SK-MEL-5 (cell line): ENCODE measurements at regions not wholly inside any gene's neighbourhood (a gene's known extent, or its start where the extent isn't known, plus 50 kb on each side); places are given as distances from the start of the nearest gene placed in this dataset.

Experiments
- DNase-seq: peaks from one replicate; pipeline ENCODE4 v3.0.0-alpha.2; 2016; ENCODE audit warnings: low read depth, low spot score
- in situ Hi-C: cut with HindIII; loops from 2 replicates; pipeline ENCODE4 v1.10.0; 2016; ENCODE audit warnings: low sequenced_read_pairs, high pct_unique_total_duplicates, low pct_unique_long_range_greater_than_20kb

DNA sequence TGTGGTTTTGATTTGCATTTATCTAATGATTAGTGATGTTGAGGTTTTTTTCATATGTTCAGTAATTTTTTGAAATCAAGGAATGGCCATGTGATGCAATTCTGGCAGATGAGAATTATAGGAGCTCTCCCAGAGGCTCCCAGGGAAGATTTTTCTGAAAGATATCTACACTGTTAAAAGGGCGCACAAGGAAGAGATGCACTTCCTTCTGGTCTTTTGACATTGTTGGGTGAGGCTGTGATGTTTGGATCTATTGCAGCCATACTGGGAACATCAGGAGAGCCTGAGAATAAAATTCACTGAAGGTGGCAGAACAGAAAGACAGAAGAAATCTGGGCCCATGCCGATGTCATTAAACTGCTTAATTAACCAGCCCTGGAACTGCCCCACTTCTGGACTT lies 108.5 kb downstream of the DDX1 start:
- in situ Hi-C loops: no loop called here
- DNase-seq: no peak

DNA sequence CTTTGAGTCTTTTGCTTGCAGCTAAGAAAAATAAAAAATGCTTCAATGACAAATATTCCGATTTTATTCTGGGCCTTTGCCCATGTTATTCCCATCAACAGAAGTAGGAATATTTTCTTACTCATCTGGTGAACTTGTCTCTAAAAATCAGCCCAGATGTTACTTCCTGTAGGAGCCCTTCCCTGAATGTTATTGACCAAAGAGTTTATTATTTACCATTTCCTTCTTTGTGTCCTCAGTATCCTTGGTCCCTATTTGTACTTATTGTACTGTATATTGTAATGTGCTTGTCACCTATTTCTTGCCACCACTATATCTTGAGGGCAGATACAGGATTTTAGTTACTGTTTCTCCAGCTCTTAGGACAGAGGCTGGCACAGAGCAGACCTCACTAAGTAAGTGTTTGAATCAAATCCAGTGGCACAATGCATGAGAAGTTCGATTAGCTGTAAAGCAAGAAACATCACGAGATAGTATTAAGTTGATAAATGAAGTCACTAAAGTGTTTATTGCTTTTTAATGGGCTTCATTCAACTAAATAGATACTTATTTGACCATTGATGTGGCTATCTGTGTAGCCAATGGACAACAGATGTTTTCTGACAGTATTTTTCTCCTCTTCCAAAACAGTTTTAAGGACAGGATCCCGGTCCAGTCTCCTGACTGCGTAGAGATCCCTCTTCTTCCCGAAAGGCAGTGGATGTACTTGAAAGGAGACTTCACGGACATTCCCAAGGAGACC lies 109.1 kb downstream of the DDX1 start:
- DNase-seq: no peak
- in situ Hi-C loops: no loop called here

DNA sequence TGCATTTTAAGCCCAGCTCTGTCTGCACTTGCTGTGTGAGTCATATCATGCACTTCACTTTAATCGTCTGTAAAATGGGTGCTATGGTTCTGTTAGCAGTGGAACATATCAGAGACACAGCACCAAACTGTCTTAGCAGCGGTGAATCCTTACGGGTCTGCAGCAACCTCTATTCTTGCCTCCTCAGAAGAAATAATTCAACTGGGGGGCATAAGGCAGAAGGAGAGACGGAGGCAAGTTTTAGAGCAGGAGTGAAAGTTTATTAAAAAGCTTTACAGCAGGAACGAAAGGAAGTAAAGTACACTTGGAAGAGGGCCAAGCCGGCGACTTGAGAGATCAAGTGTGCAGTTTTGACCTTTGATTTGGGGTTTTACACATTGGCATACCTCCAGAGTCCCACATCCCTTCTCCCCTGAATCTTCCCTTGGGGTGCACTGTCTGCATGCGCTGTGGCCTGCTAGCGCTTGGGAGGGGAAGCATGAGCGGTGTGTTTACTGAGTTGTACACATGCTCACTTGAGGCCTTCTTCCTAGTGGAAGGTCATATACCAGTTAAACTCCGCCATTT lies 109.8 kb downstream of the DDX1 start:
- in situ Hi-C loops: no loop called here
- no peak for DNase-seq

DNA sequence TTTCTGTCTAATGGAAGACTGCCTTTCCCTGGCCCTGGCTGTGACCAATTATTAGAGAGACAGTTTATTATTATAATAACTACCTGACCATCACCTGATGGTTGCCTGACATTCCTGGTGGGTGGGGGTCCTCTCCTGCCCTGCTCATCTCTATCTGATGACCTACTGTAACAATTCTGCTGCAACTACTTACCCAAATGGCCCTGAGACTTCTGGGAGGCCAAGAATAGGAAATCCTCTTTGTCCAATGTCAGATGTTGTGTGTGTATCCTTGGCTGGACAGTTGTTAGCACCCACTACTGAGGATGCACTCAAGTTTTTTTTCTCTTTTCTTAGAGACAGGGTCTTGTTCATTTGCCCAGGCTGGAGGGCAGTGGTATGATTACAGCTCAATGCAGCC lies 110.3 kb downstream of the DDX1 start:
- no peak for DNase-seq
- in situ Hi-C loops: no loop called here

DNA sequence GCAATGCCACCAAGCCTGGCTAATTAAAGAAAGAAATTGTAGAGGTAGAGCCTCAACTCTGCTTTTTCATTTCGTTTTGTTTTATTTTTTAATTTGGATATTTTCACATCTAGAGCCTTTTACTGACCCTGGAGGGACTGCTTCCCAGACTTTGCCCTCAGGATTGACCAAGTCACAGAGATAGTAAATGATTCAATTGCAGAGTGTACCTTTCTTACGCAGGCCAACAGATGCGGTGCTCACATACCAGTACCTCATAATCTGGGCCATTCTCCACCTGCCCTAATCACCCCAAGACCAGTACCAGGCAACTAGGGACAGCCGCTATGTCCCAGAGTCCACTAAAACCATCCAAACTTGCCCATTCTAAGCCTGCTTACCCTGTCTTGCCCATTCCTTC lies 110.8 kb downstream of the DDX1 start:
- DNase-seq: no peak
- in situ Hi-C loops: no loop called here

DNA sequence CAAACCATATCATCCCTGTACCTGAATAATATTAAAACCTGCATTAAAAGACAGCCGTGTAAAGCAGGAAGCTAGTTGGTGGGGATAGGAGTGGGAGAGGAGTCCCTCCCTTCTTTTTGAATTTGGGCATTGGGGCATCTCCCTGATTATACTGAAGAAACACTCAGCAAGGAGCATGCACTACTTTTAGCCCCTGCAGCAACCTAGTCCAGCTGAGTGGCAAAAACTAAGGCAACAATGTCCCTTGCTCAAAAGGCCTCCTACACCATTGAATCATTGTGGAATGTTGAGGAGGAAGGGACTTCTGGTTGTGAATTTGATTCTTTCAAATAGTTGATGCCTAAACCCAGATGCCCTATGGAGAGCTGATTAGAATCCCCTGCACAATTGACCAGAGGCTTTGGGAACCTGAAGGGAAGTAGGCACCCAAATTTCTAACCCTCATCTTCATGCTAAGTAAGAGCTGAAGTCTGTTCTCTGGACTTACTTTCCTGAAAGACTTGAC lies 111.7 kb downstream of the DDX1 start:
- in situ Hi-C loops: no loop called here
- DNase-seq: no peak

DNA sequence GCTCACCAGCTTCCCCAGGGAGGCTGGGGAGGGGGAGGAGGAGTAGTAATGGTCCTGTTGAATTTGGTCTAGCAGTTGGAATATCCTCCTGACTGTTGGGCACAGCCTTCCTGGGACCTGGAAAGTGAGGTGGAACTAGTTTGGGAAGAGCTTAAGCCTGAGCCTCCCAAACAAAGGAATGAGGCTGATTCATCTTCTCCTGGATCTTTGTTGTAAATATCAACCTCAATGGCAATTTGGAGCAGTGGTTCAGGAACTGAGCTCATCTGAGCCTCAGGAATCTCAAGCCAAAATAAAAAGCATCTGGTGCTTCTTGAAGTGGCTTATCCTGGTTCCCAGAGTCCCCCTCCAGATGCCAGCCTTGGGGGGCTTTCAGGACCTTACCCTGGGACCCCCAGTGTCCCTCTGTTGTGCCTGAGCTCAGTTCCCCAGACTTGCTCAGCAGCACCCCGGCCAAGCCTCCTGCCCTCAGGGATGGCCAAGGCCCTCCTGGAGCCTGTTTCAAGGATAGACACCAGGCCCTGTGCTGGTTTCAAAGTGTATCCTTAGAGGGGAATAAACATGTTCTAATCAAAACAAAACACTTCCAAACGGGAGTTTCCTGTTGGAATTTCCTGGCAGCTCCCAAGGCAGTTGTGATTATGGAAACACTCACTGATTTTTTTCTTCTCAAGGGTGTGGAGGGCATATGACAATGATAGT lies 112.6 kb downstream of the DDX1 start:
- in situ Hi-C loops: no loop called here
- DNase-seq: no peak

DNA sequence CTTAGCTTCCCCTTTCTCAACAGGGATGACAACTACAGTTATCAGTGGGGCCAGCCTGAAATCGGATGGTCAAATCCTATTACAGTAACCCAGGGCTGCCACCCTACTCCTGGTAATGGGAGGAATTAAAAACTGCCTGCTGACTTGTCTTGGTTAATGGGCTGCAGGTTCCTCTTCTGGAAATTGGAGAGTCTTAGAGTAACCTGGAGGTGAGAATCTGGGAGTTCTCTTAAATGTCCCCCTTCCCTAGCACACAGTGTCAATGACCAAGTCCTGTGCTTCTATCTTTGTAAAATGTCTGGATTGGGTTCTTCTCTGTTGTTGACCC lies 113.1 kb downstream of the DDX1 start:
- in situ Hi-C loops: no loop called here
- no peak for DNase-seq

DNA sequence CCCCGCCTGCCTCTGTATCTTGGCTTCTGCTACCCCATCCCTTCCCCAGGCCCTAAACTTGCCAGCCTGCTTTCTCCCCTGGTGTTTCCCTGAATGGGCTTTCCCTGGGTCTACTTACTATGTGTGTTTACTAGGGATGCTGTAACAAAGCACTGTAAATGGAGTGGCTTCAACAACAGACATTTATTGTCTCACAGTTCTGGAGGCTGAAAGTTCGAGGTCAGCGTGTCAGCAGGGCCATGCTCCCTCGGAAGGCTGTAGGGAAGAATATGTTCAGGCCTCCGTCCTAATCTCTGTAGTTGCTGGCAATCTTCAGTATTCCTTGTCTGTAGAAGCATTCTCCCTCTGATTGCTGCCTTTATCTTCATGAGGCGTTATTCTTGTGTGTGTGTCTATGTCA lies 113.6 kb downstream of the DDX1 start:
- no peak for DNase-seq
- in situ Hi-C loops: no loop called here

DNA sequence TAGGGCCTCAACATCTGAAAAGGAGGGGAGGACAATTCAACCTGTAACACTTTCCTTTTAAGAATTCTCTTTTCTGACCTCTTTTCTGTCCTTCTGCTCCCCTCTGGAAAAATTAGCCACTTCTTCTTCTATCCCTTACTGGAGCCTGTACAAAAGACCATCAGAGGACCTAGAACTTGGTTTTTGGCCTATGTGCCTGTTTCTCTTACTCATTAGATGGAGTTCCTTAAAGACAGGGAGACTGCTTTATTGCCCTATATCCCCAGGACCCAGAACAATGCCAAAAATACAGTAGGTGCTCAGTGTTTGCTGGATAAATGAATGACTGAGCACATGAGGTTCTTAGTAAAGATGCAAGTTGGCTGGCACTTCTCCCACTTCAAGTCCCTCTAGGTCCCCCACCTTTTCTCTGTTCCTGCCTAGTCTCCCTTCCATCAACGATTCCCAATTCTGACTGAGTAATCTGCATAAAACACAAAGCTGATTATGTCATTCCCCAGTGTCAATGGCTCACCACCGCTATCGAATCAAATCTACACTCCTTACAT lies 114.2 kb downstream of the DDX1 start:
- in situ Hi-C loops: no loop called here
- DNase-seq: no peak

DNA sequence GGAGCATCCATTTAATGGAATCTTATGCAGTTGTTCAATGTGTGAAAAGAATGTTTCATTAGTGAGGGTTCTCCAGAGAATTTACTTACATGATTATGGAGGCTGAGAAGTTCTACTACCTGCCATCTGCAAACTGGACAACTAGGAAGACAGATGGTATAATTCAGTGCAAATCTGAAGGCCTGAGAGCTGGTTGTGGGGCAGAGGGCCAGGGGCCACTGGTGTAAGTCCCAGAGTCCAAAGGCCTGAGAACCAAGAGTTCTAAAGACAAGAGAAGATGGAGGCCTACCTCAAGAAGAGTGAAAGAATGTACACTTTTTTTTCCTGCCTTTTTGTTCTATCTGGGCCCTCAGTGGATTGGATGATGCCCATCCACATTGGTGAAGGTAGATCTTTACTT lies 114.8 kb downstream of the DDX1 start:
- in situ Hi-C loops: no loop called here
- no peak for DNase-seq

DNA sequence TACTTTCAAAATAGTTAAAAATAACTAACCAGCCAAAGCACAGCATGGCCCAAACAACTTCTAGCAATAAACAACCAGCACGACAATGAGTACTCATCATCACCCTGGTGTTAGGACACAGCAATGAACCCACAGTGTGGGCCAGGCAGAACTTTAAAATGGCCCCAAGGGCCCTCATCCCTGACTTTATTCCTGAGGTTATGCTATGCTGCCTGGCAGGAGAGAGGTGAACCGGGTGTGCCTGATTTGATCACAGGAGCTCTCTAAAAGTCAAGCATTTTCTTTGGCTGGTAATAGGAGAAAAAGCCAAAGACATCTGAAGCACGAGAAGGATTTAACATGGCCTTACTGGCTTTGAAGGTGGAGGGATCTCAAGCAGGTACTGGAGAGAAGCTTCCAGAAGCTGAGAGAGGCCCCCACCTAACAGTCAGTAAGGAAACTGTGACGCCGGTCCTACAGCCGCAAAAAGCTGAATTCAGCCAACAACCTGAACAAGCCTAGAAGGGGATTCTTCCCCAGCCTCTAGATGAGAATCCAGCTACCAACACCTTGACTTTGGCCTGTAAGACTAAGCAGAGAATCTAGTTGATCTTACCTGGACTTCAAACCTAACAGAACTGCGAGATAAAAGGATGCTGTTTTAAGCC lies 115.4 kb downstream of the DDX1 start:
- no peak for DNase-seq
- in situ Hi-C loops: no loop called here

DNA sequence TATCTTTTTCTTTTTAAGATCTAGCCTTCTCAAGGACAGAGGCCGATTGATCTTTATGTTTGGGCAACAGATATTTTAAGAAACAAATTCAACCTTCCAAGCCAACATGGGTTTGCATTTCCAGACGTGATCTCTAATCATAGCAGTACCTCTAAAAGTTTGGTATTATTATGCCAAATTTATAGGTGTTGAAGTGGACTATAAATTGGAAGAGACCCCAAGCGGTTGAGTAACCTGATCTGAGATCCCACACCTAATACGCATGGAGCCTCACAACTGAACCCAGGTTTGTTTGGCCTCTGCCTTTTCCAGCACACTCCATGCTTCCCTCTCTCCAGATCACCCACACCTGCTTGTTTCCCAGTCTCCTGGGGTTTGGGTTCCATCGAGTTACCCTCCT lies 116.5 kb downstream of the DDX1 start:
- in situ Hi-C loops: no loop called here
- no peak for DNase-seq

DNA sequence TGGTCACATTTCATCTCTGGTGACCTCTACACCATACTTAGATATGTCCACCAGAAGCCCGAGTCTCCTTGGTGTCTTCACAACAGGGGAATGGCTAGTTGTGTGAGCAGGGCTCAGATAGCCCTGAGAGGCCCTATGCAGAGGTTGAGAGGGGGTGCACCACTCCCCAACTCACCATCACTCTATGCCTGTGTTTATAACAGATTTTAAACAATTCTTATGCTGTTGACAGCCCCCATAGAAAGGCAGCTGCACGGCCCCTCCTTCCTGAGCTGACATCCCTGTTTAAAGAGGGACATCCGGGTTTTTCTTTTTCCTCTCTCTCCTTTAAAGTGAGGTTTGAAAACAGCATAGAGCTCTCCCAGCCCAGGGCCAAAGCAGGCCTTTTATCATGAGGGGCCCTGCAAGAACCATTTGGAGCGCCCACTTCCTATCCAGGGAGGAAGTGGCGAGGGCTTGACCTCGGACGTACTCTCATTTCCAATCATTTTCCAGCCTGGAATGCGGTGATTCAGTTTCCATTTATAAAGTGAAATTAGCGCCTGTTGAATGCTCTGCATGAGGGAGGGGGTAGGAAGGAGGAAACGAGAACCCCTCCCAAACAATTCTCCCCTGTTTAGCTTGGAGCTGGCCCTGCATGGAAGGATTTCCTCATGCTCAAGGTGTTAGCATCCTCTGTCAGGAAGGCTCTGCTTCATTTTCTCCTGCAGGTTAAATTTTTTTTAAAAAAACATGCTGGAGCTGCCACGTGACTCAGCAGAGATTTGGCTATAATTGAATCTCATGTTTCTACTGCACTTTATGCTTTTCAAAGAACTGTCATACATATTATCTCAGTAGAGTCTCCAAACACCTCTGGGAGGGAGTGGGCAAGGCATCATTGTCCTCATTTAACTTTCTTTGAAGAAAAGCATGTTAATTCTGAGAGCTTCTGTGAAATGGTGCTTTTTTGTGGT lies 117.5 kb downstream of the DDX1 start:
- no peak for DNase-seq
- in situ Hi-C loops: no loop called here

DNA sequence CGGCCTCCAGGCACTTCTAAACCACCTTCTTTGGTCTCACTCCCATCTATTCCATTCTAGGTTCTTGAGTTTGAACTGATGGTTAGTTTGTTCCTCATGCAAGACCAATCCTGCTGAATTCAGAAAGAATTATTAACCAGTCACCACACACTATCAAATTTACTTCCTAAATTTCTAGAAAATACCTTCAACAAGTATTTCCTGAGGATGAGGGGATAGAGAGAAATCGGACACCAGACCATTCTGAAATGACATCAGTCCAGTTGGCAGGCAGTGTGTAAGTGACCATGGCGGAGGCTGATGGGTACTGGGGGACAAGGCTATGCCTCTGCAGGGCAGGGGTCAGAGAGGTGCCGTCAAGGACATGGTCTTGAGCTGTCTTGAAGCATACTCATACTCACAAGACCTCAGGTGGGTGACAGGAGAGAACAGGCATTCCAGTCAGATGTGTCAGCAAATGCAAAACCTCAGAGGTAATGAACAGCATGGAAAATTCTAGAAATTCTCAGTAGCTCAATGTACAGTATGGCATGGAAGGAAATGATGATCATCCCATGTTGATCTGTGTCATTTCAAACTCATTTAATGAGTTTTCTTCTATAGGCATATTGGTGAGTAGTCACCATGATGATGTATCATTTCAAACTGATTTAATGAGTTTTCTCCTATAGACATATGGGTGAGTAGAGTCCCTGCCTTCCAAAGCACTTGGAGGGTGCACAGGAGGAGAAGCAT lies 119.6 kb downstream of the DDX1 start:
- DNase-seq: no peak
- in situ Hi-C loops: no loop called here

DNA sequence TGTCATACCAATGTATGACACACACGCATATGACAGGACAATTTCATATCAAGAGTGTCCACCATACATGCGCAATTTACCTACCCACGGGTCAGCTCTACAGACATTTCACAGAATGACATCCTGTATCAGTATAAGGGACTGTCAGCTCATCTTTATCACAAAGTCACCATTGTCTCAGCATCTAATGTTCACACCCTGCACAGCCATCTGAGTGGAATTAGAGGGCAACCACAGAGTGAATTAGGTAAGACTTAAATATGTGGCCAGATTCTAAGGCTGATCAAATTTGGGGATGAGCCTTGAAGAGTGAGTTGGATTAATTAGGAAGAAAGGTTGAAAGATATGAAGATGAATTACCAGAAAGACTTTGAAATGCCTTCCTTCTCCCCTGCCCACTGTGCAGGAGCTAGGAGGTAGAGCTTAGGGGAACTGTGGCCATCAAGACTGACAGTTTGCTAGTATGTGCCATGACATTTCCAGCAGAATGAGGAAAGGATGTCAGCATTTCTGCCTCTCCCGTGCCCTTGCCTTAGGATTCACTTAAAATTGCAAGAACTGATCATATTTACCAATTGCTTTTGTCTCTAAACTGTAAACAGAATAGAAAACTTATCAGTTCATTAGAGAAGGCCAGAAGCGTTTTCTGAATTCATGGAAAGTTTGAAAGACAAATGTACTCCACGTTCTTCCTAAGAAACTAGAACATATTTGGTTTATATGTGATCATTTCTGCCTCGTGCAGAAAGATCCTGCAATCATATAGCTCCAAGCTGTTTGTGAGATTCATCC lies 121.1 kb downstream of the DDX1 start:
- in situ Hi-C loops: no loop called here
- DNase-seq: no peak
